NCI-H345 (cell line): ENCODE measurements at regions not wholly inside any gene's neighbourhood (a gene's known extent, or its start where the extent isn't known, plus 50 kb on each side); places are given as distances from the start of the nearest gene placed in this dataset.

ENCODE experiments used
- DNase-seq: peaks from one replicate; lab custom pipeline; 2025; lab: John Stamatoyannopoulos, UW

- DNase-seq: no peak
Observed at GRCh38 chr1:112040891-112041740, 51.6 kb upstream of the KCND3 start.

DNA sequence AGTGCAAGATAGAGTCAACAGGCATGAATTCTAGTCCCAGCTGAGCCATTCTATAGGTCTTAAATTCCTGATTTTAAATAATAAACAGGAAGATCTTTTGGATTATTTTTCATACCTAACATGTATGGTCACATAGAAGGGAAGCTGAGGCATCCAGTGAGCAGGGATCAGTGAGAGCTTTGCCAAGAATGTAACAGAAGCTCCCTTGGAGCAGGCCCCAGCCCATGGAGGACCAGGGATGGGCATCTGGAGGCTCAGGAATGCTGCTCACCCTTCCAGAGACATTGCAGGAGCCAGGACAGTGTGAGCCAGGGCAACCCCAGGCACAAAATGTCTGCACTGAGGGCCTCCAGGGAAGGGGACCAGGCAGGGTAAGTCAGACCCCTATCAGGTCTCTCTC is 54.4 kb upstream of the KCND3 start:
- DNase-seq: no peak

DNA sequence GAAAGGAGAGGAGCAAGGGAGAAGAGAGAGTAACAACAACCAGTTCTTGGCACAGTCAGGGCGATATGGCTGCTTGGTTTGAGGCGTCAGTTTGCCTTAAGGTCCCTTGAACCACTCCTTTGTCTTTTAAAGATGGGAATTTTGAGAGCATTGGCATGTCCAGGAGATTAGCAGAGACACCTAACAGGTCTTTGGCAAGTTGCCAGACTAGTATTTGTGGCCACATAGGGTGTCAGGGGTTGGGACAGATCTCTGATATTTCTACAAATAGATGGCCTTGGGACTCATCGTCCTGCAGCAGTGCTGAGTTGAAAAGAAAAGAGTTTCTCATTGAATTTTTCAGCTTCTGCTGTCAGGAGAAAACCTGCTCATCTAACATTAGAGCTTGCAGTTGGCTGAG is 55.3 kb upstream of the KCND3 start:
- no peak for DNase-seq

GRCh38 chr1:112046630-112047029 is 57.2 kb upstream of the KCND3 start:
- no peak for DNase-seq

DNA sequence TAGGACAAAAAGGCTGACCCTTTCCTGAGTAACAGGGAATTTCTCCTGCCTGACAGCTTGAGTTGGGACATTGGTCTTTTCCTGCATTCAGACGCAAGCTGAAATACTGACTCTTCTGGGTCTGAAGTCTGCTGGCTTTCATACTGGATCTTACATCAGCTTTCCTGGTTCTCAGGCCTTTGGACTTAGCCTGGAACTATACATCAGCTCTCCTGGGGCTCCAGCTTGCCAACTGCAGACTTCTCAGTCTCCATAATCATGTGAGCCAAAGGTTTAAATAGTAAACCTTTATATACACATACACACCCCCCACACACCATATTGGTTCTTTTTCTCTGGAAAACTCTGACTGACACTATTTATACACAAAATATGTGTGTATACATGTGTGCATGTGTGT is 59.0 kb upstream of the KCND3 start:
- no peak for DNase-seq

GRCh38 chr1:112054510-112054909 is 65.0 kb upstream of the KCND3 start:
- no peak for DNase-seq

GRCh38 chr1:112056354-112056753 is 66.9 kb upstream of the KCND3 start:
- no peak for DNase-seq

- DNase-seq: no peak
Observed at GRCh38 chr1:112057736-112058135, 68.3 kb upstream of the KCND3 start.

DNA sequence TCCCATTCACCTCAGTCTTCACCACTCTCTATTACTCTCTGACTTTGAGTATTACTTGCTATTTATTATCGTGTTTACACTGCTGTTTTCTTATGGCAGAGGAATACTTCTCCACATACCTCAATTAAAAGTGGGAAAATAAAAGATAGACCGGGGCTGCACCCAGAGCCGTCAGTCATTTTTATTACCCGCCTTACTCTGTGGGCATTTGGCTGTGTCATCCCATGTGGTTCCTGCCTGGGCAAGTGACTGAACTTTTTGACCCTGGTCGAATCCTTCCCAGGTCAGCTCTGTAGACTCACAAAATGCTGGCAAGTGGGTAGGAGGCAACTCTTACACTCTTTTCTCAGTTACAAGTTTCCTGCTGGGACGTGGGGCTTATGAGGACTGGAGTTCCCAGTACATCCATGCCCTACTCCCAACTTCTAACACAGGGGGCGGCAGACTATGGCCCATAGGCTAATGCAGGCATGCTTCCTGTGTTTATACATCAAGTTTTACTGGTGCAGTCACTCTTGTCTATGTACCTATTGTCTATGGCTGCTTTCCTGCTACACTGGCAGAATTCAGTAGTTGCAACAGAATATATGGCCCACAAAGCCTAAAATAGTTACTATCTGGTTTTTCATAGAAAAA is 69.5 kb upstream of the KCND3 start:
- DNase-seq: no peak

DNA sequence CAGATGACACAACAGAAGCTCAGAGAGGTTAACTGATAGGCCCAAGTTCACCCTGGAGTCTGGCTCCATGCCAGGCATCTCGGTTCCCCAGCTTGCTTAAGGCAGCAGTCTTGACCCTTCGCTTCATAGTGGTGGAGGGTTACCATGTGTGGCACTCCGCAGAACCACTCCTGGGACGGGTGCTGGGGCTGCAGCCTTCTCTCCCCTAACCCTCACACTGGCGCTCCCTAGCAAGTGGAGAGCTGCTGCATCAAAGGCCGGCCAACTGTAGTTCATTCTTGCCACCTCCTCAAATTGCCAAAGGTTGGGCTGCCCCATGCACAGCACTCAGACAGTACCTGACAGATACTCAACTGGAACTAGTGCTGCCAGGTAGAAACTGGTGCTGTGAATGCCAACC is 70.2 kb upstream of the KCND3 start:
- no peak for DNase-seq

- DNase-seq: no peak
Observed at GRCh38 chr1:112060261-112060660, 70.8 kb upstream of the KCND3 start.

DNA sequence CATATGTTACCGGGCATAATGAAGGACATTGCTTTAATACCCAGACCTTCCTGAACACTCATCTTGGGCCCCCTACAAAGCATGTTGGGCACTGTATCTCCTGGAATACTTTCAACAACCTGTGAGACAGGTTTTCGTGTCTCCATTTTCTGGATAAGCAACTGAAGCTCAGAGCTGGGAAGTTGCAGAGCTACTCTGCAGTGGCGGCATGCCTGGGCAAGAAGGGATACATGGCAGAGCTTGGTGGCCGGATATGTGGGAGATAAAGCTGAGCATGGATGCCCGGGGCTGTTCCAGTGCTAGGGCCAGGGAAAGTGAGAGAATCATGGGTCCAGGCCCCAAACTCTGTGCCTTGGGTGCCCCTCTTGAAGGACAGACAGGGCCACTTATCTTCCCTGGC is 71.6 kb upstream of the KCND3 start:
- no peak for DNase-seq

DNA sequence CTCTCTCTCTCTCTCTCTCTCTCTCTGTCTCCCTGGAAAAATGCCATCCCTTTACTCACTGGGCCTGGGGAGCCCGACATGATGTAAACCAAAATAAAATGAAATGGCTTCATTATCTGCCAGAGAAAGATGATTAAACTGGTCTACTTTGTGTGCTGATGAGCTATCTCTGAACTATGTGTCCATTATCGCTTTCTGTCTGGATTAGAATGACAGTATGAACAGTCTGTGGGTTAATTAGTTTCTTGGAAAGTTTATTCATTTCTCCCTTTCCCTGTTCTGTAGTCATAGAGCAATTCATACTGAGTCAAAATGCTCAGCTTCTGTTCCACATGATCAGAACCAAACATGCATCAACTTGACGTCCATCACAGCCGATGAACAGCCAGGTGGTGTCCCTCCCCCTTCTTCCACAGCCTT is 72.4 kb upstream of the KCND3 start:
- no peak for DNase-seq

DNA sequence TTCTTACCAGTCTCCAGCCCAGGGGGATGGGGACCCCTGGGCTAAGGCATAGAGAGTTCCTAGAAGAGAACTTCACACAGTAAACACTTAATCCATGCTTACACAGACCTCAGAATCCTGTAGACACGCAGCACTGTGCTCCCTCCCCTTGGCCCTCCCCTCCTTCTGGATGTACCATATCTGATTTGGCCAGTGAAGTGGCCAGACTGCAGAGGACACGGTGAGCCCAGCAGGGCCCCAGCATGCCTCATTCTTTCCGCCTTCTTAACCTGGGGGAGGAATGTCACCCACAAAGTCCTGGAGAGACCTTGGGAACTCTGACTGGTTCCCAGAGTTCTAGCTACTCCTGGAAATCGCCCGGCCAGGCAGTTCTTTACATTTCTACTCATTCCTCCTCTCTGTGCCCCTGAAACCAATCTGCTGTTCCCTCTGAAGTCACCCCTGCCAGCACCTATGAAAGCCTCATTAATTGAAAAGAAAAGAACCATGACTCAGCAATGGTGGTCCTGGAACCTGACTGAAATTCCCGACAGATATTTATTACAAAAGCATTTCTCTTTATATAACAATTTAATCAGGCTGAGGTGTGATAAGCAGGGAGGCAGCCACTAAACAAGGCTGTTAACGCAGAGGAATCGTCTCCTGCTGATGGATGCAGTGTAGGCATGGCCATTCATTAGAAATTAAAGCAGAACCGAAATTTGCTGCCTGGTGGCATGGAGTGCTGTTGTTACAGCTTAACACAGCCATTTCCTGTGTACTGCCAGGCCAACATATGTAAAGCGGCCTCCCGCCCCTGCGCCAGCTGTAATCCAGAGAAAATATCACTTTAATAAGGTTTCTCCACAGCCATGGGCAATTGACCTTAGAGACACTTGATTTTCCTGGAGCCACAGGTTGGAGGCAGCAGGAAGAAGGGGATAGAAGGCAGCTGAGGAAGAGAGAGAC is 74.6 kb upstream of the KCND3 start:
- DNase-seq: no peak

DNA sequence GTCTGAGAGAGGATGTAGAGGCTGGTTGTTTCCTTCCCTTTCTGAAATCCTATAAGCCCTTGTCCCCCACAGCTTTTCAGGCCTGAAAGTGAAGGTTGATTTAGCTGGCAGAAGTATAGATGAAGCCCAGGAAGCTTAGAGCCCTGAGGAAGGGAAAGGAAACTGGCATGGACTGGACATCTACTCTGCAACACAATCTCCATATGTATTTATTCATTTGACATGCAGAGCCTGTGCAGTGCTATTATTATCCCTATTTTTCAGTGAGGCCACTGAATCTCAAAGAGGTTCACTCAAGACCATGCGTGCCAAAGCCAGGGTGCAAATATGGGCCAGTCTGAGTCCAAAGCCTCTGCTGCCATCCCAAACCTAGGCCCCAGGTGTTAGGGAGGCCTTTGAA is 78.5 kb upstream of the KCND3 start:
- DNase-seq: no peak

- no peak for DNase-seq
Observed at GRCh38 chr1:112070677-112071076, 81.2 kb upstream of the KCND3 start.

DNA sequence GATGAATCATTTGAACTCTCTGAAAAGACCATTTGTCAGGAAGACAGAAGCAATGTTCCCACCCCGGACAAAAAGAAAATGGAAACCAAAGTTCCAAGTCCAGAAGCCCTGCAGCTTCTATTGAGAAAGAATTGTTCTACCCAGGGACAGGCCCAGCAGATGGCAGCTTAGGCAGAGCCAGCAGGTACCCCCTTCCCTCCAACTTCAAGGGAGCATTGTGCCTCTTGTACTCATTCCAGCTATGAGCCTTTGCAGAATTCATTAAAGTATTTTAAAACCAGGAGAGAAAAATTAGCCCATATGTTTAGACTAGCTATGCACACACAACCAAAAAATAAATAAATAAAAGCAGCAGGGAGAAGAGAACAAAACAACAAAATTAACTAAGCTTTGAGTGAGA is 85.2 kb upstream of the KCND3 start:
- no peak for DNase-seq

- DNase-seq: no peak
Observed at GRCh38 chr1:112075566-112075965, 86.1 kb upstream of the KCND3 start.

- DNase-seq: no peak
Observed at GRCh38 chr1:112079446-112079845, 90.0 kb upstream of the KCND3 start.

DNA sequence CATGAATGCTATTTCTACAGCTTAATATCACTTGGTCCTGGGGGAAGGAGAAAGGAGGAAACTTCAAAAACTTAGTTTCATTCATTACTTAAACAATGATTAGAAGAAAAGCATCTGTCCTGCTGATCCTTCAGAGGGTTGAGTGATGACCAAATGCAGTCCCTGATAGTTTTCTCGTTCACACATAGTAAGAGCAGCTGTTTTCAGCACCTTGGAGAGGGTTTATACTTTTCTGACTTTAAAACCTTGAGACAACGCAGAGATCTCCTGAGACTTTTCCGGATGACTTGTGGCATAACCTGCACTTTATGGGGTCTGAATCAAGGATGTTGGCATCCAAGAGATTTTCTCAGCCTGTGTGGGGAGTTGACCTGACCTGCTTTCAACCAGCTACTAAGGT is 94.0 kb upstream of the KCND3 start:
- no peak for DNase-seq

DNA sequence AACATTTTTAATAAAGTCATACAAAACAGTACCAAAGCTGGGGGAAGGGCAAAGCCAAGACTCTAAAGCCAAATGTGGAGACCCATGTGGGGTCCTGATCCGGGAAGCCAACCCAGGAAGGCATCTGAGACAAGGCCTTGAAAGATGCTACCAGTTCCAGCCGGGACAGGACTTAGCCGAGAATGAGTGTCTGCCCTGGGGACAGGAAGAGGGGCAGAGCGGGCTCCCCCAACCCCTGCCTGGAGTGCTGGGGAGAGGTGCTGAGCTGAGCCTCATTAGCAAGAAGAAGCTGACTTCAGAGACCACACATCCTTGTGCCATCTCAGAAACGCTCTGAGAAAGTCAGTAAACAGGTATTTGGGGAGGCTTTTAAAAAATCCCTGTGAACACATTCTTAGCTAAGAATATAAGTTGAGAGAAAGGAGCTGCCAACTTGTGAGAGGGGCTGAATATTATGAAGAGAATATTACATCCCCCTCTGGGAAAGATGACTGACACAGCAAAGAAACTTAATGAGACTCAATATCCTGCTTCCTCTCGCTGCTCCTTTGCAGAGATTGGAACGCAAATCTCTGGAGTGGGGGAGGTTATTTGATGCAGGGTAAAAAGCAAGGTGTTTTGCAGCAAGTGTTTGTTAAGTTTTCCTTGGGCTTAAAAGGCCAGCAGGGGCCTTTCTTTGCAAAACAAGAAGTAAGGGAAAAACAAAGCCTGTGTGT is 103.3 kb upstream of the KCND3 start:
- no peak for DNase-seq

DNA sequence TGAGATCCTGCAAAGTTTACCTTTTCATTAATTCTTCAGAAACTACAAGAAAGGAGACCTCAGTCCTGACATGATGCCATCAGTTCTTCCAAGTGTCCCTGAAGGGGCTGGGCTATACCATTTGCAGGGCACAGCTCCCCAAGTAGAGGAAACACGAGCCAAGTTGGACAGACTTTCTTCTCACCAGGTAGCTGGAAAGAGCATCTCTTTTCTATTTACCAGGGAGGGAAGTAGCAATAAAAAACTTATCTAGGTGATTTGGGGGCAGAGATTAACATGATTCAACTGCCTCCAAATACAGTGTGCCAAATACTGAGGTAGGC is 103.9 kb upstream of the KCND3 start:
- no peak for DNase-seq
